ENCODE measurements at regions not wholly inside any gene's neighbourhood (a gene's known extent, or its start where the extent isn't known, plus 50 kb on each side); places are given as distances from the start of the nearest gene placed in this dataset.

DNA sequence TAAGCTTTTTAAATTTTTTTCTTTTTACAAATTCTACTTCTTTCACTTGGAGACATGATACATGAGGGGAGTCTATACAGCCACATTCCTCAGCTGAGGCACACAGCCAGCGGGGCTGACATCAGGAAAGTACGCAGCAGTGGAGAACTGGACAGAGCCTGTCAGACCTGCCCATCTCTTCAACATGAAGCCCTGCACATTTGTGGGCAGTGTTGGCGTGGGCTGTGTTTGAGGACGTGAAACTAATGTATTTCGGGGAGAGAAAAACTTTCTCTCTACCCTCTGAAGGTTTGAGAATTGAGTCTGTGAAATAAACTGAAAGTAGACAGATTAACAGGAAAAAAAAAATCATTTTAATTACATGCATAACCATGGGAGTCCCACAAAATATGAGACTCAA lies 84.8 kb upstream of the HTATIP2 start:
- no peak for TF ChIP-seq GATA3 (IDR thresholded peaks at IDR 0.05; ENCODE audit: low read depth, low read length)
- no peak for TF ChIP-seq GATA2 (IDR thresholded peaks at IDR 0.05; ENCODE audit: low read depth, low read length)
